Right forelimb (tissue), 1 donor: ENCODE measurements at regions not wholly inside any gene's neighbourhood (a gene's known extent, or its start where the extent isn't known, plus 50 kb on each side); places are given as distances from the start of the nearest gene placed in this dataset.
A peak's percentile ranks its signal among the peaks of the same experiment; 100 is the strongest.

Experiments
- DNase-seq: peaks from one replicate; pipeline ENCODE4 v3.0.0-alpha.2; 2018

GRCh38 chr11:116233561-116233960 is 539.2 kb downstream of the BUD13 start:
- DNase-seq: no peak

- DNase-seq: no peak
Measured at GRCh38 chr11:116232364-116232828, 540.4 kb downstream of the BUD13 start.

GRCh38 chr11:116231543-116231942 is 541.2 kb downstream of the BUD13 start:
- no peak for DNase-seq

GRCh38 chr11:116230438-116230837 is 542.3 kb downstream of the BUD13 start:
- DNase-seq: no peak

- peak; percentile 64 for DNase-seq
Measured at GRCh38 chr11:116229236-116229970, 543.4 kb downstream of the BUD13 start.

GRCh38 chr11:116226731-116227130 is 546.1 kb downstream of the BUD13 start:
- no peak for DNase-seq

- no peak for DNase-seq
Measured at GRCh38 chr11:116225784-116226585, 546.8 kb downstream of the BUD13 start.

- DNase-seq: no peak
Measured at GRCh38 chr11:116225236-116225635, 547.6 kb downstream of the BUD13 start.

- no peak for DNase-seq
Measured at GRCh38 chr11:116224889-116225200, 547.9 kb downstream of the BUD13 start.

- no peak for DNase-seq
Measured at GRCh38 chr11:116224154-116224888, 548.5 kb downstream of the BUD13 start.

GRCh38 chr11:116221351-116221750 is 551.4 kb downstream of the BUD13 start:
- no peak for DNase-seq

GRCh38 chr11:116219171-116219635 is 553.6 kb downstream of the BUD13 start:
- no peak for DNase-seq

GRCh38 chr11:116217441-116217840 is 555.3 kb downstream of the BUD13 start:
- peak; percentile 33 for DNase-seq

GRCh38 chr11:116217006-116217405 is 555.8 kb downstream of the BUD13 start:
- DNase-seq: peak; percentile 58

- peak; percentile 23 for DNase-seq
Measured at GRCh38 chr11:116215471-116216113, 557.2 kb downstream of the BUD13 start.

GRCh38 chr11:116211147-116211546 is 561.6 kb downstream of the BUD13 start:
- no peak for DNase-seq

GRCh38 chr11:116210663-116211062 is 562.1 kb downstream of the BUD13 start:
- no peak for DNase-seq

- no peak for DNase-seq
Measured at GRCh38 chr11:116209255-116209654, 563.5 kb downstream of the BUD13 start.

GRCh38 chr11:116207421-116208141 is 565.2 kb downstream of the BUD13 start:
- no peak for DNase-seq

GRCh38 chr11:116207019-116207418 is 565.8 kb downstream of the BUD13 start:
- no peak for DNase-seq

- DNase-seq: no peak
Measured at GRCh38 chr11:116202922-116203321, 569.9 kb downstream of the BUD13 start.

GRCh38 chr11:116200564-116200963 is 572.2 kb downstream of the BUD13 start:
- no peak for DNase-seq
